T-helper 1 cell treated with Interleukin-12 subunit alpha and Interleukin-12 subunit beta and Interleukin-4 antibody, amounts not matched to agents 30 μg/mL and 1 μg/mL, for 36 hours (primary cell): ENCODE measurements at regions not wholly inside any gene's neighbourhood (a gene's known extent, or its start where the extent isn't known, plus 50 kb on each side); places are given as distances from the start of the nearest gene placed in this dataset.

Source experiments
- H3K27ac Mint-ChIP-seq: one replicate; pipeline ENCODE4 v1.8.0; 2021; ENCODE audit warnings: mild to moderate bottlenecking, mixed read lengths
- H3K27me3 Mint-ChIP-seq: one replicate; pipeline ENCODE4 v1.8.0; 2021; ENCODE audit warnings: low read depth, mixed read lengths
- H3K36me3 Mint-ChIP-seq: one replicate; pipeline ENCODE4 v1.8.0; 2021; ENCODE audit warnings: low read depth, mixed read lengths
- H3K4me1 Mint-ChIP-seq: one replicate; pipeline ENCODE4 v1.8.0; 2021; ENCODE audit warnings: low read depth, mixed read lengths
- H3K4me3 Mint-ChIP-seq: one replicate; pipeline ENCODE4 v1.8.0; 2021; ENCODE audit warnings: mild to moderate bottlenecking, moderate library complexity, mixed read lengths
- H3K9me3 Mint-ChIP-seq: one replicate; pipeline ENCODE4 v1.8.0; 2021; ENCODE audit warnings: mixed read lengths

DNA sequence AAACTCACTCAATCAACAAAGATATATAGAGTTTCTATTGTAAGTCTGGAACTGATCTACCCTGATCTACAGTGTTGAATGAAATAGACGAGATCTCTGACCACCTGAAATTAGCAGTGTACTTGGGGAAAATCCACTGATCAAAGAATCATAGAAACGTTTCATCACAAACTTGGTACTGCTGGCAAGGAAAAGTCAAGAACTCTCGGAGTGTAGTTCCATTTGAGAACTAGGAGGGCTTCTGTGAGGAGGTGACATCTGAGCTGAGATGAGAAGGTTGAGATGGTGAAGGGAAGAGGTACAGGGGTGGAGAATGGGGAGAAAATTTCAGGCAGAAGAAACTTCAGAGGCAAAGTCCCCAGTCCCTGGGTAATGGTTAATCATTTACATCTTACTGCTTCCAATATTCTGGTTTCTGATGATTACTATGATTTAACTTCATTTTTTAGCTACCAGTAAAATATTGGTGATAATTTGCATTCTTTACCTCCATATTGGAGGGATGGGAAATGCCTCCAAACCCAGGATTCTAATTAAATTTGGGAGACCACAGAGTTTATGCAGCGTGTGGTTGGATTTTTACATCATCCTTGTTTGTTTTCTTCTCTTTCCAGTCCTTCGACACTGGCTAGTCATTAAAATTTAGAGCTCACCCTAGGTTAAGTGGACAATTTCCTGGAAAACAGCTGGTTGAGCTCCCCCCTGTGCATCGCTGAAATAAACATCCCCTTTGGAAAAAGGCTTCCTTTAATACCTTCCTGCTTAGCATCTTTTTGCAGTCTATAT is 191.9 kb downstream of the BCAS1 start:
- Mint-ChIP-seq H3K27ac (no peak overlapping the region), H3K27me3 (no peaks in the 10 kb centered on the region), H3K4me3 (no peak overlapping the region), H3K36me3 (peaks cover 3% of the 10 kb centered on the region), H3K4me1 (peaks cover 16% of the 10 kb centered on the region), H3K9me3 (peaks cover 4% of the 10 kb centered on the region)

DNA sequence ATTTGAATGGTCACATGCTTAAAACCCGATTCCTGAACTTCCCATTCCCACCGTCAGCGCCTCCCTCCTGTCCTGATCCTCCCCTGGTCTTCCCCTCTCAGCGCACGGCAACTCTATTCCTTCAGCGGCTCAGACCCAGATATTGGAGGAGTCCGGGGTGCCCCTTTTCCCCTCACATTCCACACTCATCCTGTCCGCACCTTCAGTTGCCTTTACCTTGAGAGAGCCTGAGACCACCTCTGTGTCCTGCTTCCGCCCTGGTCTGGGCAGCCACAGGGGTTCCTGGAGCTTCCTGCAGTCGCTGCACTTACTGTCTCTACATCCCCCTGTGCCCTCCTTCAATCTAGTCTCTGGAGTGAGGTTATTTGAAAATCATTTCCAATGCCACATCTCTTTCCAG is 193.4 kb downstream of the BCAS1 start:
- H3K27ac Mint-ChIP-seq = no peak overlapping the region
- H3K9me3 Mint-ChIP-seq = no peaks in the 10 kb centered on the region
- no peaks in the 10 kb centered on the region for H3K36me3 Mint-ChIP-seq
- no peak overlapping the region for H3K4me3 Mint-ChIP-seq
- H3K27me3 Mint-ChIP-seq = no peaks in the 10 kb centered on the region
- H3K4me1 Mint-ChIP-seq = peaks cover 30% of the 10 kb centered on the region

- Mint-ChIP-seq H3K27me3 (no peaks in the 10 kb centered on the region), H3K4me1 (peaks cover 35% of the 10 kb centered on the region), H3K36me3 (no peaks in the 10 kb centered on the region), H3K4me3 (no peak overlapping the region), H3K9me3 (no peaks in the 10 kb centered on the region), H3K27ac (no peak overlapping the region)
Observed at GRCh38 chr20:53876470-53876869, 193.9 kb downstream of the BCAS1 start.

- H3K27me3 Mint-ChIP-seq = no peaks in the 10 kb centered on the region
- H3K4me3 Mint-ChIP-seq = no peak overlapping the region
- H3K27ac Mint-ChIP-seq = no peak overlapping the region
- no peaks in the 10 kb centered on the region for H3K9me3 Mint-ChIP-seq
- peaks cover 39% of the 10 kb centered on the region for H3K4me1 Mint-ChIP-seq
- H3K36me3 Mint-ChIP-seq = no peaks in the 10 kb centered on the region
Observed at GRCh38 chr20:53875452-53875851, 194.9 kb downstream of the BCAS1 start.

DNA sequence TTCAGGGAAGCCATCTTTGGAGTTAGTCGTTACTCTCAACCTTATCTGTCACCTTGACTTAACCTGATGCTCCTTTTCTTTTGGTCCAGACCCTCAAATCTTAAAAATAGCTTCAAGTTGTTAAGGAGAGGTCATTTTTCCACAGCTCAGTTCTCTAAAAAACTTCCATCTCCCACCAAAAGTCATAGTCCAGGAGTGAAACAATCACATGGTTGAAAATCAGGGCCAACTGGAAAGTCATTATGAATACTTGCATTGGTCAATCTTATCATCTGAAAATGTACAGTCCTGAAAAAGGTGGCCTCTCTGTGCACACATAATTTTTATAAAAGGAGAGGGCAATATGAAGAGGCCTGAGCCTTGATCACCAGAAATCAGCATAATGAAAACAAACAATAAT is 195.7 kb downstream of the BCAS1 start:
- peaks cover 39% of the 10 kb centered on the region for H3K4me1 Mint-ChIP-seq

GRCh38 chr20:53874104-53874503 is 196.3 kb downstream of the BCAS1 start:
- H3K4me1 Mint-ChIP-seq = peaks cover 41% of the 10 kb centered on the region

More for the DNA sequence above, 195.7 kb downstream of the BCAS1 start:
- Mint-ChIP-seq H3K36me3 (no peaks in the 10 kb centered on the region), H3K9me3 (no peaks in the 10 kb centered on the region), H3K27me3 (no peaks in the 10 kb centered on the region), H3K4me3 (no peak overlapping the region), H3K27ac (no peak overlapping the region)

GRCh38 chr20:53873230-53873604 is 197.2 kb downstream of the BCAS1 start:
- peak overlapping the region; percentile 95 for H3K27ac Mint-ChIP-seq
- H3K36me3 Mint-ChIP-seq = no peaks in the 10 kb centered on the region
- H3K9me3 Mint-ChIP-seq = no peaks in the 10 kb centered on the region
- peaks cover 36% of the 10 kb centered on the region for H3K4me1 Mint-ChIP-seq
- H3K4me3 Mint-ChIP-seq = peak overlapping the region; percentile 86
- no peaks in the 10 kb centered on the region for H3K27me3 Mint-ChIP-seq

More at GRCh38 chr20:53874104-53874503, 196.3 kb downstream of the BCAS1 start:
- no peak overlapping the region for H3K4me3 Mint-ChIP-seq
- no peaks in the 10 kb centered on the region for H3K36me3 Mint-ChIP-seq
- H3K9me3 Mint-ChIP-seq = no peaks in the 10 kb centered on the region
- no peaks in the 10 kb centered on the region for H3K27me3 Mint-ChIP-seq
- no peak overlapping the region for H3K27ac Mint-ChIP-seq

DNA sequence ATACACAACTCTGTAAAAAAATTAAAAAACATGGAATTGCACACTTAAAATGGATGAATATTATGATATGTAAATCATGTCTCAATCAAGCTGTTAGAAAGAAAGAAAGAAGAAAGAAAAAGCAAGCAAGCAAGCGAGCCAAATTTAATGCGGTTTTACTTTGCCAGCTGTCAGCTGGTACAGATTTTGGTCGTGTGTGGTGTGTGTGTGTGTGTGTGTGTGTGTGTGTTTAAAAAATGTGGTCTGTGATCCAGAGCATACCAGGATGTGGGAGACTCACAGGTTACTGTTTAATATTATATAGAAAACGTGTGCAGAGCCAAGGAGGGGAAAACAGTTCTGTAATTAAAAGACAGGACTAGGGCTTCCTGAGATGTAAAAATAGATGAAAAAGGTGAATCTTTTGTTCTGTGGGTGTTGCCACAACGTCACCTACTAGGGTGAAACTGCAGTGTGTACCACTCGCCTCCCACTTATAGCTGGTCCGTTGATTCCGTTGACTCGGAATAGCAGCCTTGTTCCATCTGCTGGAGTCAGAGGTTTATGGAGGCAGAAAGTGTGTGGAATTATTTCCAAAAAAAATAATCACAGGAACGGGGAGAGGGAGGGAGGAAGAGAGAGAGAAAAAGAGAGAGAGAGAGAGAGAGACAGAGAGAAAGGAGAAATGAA is 197.7 kb downstream of the BCAS1 start:
- peak overlapping the region; percentile 86 for H3K4me3 Mint-ChIP-seq
- no peaks in the 10 kb centered on the region for H3K9me3 Mint-ChIP-seq
- peaks cover 36% of the 10 kb centered on the region for H3K4me1 Mint-ChIP-seq
- H3K27me3 Mint-ChIP-seq = no peaks in the 10 kb centered on the region
- peak overlapping the region; percentile 95 for H3K27ac Mint-ChIP-seq
- no peaks in the 10 kb centered on the region for H3K36me3 Mint-ChIP-seq

DNA sequence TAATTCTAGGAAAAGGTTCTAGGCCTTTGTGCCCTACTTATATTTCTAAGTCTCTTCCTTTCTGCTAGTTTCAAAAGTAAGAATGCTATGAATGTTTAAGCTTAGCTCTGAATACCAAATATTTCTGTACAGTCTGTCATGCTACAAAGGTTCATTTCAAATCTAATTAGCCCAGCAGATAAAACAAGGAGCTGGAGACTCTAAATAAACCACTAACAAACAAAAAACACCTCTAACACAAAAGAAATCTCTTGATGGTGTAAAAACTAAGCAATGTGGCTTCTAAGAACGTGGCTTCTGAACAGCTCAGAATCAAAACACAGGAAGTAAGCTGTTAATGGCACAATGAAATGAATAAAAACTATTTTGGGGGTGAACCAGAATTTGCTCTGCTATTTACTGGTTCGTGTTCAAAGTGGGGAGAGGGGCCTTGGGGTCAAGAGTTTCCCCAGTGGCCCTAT is 198.3 kb downstream of the BCAS1 start:
- H3K27ac Mint-ChIP-seq = peak overlapping the region; percentile 95
- no peaks in the 10 kb centered on the region for H3K9me3 Mint-ChIP-seq

DNA sequence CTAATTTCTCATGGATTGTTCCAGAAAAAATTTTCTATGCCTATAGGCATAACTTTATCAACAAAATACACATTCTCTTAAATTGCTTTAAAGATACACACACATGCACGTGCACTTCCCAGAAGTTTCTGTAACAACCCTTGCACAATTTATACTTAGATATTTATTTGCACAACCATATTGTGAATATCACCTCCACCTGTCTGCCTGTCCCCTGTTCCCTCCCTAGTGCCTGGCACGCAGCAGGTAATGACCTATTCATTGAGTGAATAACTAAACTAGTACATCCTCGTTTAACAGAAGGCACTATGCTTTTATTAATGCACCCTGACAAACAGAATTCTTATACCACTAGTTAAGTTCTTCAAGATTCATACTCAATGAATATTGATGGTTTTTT is 198.9 kb downstream of the BCAS1 start:
- H3K4me3 Mint-ChIP-seq = peak overlapping the region; percentile 86
- peak overlapping the region; percentile 95 for H3K27ac Mint-ChIP-seq
- peaks cover 47% of the 10 kb centered on the region for H3K4me1 Mint-ChIP-seq
- H3K27me3 Mint-ChIP-seq = no peaks in the 10 kb centered on the region
- no peaks in the 10 kb centered on the region for H3K9me3 Mint-ChIP-seq
- no peaks in the 10 kb centered on the region for H3K36me3 Mint-ChIP-seq

More for the DNA sequence above, 198.3 kb downstream of the BCAS1 start:
- Mint-ChIP-seq H3K4me3 (peak overlapping the region; percentile 86), H3K36me3 (no peaks in the 10 kb centered on the region), H3K4me1 (peaks cover 41% of the 10 kb centered on the region), H3K27me3 (no peaks in the 10 kb centered on the region)

DNA sequence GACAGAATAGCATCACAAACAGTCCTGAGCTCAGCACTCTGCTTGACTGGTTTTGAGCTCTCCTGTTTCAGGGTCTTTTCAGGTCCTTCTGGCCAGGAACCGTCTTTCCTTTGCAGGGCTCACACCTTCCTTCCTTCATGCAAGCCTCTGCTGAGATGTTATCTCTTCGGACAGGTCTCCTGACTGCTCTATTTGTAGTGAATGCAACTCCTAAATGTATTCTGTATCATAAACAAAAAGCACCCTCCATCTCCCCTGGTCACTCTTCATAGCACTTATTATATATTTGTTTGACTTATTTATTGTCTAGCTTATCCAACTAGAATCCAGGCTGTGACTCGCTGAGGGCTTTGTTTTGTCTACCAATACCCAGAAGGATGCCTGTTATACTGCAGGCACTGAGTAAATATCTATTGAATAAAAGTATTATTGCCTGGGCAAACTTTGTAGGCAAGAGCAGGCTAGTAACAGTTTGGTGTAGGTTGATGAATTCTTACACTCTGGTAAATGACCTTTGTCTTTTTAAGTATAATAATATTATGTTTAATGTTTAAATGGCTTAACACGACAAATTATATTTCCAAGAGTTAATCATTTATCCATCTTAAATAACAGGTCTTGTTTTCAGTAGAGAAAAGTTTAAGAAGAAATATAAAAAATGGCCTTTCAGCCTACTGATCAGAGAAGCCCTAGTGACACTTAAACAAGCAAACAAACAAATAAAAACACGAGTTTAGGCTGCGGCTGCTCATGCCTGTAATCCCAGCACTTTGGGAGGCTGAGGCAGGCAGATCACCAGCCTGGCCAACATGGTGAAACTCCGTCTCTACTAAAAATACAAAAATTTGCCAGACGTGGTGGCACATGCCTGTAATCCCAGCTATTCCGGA is 199.7 kb downstream of the BCAS1 start:
- H3K9me3 Mint-ChIP-seq = no peaks in the 10 kb centered on the region
- no peaks in the 10 kb centered on the region for H3K27me3 Mint-ChIP-seq
- no peaks in the 10 kb centered on the region for H3K36me3 Mint-ChIP-seq
- peak overlapping the region; percentile 34 for H3K27ac Mint-ChIP-seq
- H3K4me1 Mint-ChIP-seq = peaks cover 56% of the 10 kb centered on the region
- H3K4me3 Mint-ChIP-seq = peak overlapping the region; percentile 4

GRCh38 chr20:53869466-53870258 is 200.7 kb downstream of the BCAS1 start:
- Mint-ChIP-seq H3K27ac (peak overlapping the region; percentile 87), H3K4me3 (peak overlapping the region; percentile 46), H3K4me1 (peaks cover 65% of the 10 kb centered on the region), H3K36me3 (no peaks in the 10 kb centered on the region), H3K27me3 (no peaks in the 10 kb centered on the region), H3K9me3 (no peaks in the 10 kb centered on the region)

- Mint-ChIP-seq H3K9me3 (no peaks in the 10 kb centered on the region), H3K4me1 (peaks cover 66% of the 10 kb centered on the region), H3K4me3 (peak overlapping the region; percentile 63), H3K27me3 (no peaks in the 10 kb centered on the region), H3K36me3 (no peaks in the 10 kb centered on the region), H3K27ac (peak overlapping the region; percentile 86)
Observed at GRCh38 chr20:53867741-53868351, 202.5 kb downstream of the BCAS1 start.
